Fibroblast of pulmonary artery (primary cell): ENCODE measurements at regions not wholly inside any gene's neighbourhood (a gene's known extent, or its start where the extent isn't known, plus 50 kb on each side); places are given as distances from the start of the nearest gene placed in this dataset.

ENCODE experiments used
- DNase-seq: peaks from one replicate; pipeline ENCODE4 v3.0.0-alpha.2; 2010; ENCODE audit warnings: low read depth
- H3K4me3 ChIP-seq: replicated peaks from 2 replicates; pipeline ENCODE4 v1.5.1; 2011; ENCODE audit warnings: low read depth, mild to moderate bottlenecking, control low read depth, low read length, moderate library complexity
- TF ChIP-seq, protein P1 (sequence below): IDR thresholded peaks from 2 replicates; pipeline ENCODE4 v1.5.1; 2011; ENCODE audit warnings: mild to moderate bottlenecking, control low read depth, low read length, inconsistent platforms; ENCODE audit errors: missing control alignments

DNA sequence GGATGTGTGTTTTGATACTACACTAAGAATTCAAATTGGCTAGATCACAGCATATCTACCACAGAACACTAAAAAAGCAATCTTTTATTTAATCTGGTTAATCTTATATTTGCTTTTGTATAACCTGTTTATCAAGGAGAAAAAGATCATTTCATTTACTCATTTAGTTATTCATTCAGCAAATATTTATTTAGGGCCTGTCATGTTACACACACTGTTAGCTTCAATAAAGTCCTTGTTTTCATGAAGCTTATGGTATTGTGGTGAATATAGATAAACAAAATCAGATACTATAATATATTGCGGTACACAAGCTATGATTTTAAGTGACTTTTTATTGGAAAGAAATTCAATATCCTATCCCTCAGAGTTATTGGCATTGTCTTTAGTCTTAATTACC, 350.8 kb downstream of the LRFN5 start:
- TF ChIP-seq, protein P1, sequence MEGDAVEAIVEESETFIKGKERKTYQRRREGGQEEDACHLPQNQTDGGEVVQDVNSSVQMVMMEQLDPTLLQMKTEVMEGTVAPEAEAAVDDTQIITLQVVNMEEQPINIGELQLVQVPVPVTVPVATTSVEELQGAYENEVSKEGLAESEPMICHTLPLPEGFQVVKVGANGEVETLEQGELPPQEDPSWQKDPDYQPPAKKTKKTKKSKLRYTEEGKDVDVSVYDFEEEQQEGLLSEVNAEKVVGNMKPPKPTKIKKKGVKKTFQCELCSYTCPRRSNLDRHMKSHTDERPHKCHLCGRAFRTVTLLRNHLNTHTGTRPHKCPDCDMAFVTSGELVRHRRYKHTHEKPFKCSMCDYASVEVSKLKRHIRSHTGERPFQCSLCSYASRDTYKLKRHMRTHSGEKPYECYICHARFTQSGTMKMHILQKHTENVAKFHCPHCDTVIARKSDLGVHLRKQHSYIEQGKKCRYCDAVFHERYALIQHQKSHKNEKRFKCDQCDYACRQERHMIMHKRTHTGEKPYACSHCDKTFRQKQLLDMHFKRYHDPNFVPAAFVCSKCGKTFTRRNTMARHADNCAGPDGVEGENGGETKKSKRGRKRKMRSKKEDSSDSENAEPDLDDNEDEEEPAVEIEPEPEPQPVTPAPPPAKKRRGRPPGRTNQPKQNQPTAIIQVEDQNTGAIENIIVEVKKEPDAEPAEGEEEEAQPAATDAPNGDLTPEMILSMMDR, result no peak
- no peak for DNase-seq
- H3K4me3 ChIP-seq, result no peak overlapping the region
